ENCODE measurements at regions not wholly inside any gene's neighbourhood (a gene's known extent, or its start where the extent isn't known, plus 50 kb on each side); places are given as distances from the start of the nearest gene placed in this dataset.

DNA sequence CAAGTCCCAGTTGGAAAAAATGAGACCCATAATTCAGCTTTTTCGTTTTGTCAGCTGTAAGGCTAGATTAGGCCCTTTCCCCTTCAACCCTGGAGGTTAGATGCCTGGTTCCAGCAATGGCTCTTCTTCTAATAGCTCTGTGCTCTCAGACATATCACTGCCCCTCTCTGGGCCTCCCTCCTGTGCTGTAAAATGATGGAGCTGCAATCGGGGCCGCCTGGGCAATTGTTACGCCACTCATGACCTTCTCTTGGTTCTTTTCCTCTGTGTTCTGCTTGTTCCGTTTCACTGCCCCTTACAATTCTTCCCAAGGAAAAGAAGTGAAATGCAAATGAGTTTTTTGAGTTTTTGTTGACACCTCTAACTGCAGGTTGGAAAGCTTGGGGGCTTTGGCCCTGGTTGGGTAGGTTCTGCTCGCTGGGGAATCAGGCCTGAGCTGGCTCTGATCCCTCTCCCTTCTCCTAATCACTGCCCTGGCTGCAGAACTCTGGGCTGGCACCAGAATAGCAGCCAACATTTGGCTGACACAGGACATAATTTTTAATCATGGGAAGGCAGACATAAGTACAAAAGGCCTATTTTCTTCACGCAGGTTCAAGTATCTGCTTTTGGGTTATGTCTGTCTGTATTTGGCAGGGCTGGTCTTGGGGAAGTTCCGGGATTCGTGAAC, 110.9 kb downstream of the FOXD1 start:
- DNase-seq: no peak

DNA sequence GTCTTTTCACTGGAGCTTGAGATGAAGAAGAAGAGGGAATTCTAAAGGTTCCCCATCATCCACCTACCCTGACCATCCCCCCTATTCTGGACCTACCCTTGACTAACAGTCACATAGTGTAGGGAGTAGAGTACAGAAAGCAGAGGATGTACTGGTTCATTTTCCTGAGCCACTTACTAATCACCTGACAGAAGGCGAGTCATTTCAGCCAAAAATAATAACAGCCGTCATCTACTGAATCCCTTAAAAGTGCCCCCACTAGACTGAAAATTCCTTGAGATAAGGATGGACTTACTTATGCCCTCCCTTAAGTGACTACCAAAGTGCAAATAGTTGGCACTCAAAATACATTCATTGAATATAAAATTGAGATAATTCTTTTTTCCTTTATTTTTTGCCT, 112.2 kb downstream of the FOXD1 start:
- no peak for DNase-seq

DNA sequence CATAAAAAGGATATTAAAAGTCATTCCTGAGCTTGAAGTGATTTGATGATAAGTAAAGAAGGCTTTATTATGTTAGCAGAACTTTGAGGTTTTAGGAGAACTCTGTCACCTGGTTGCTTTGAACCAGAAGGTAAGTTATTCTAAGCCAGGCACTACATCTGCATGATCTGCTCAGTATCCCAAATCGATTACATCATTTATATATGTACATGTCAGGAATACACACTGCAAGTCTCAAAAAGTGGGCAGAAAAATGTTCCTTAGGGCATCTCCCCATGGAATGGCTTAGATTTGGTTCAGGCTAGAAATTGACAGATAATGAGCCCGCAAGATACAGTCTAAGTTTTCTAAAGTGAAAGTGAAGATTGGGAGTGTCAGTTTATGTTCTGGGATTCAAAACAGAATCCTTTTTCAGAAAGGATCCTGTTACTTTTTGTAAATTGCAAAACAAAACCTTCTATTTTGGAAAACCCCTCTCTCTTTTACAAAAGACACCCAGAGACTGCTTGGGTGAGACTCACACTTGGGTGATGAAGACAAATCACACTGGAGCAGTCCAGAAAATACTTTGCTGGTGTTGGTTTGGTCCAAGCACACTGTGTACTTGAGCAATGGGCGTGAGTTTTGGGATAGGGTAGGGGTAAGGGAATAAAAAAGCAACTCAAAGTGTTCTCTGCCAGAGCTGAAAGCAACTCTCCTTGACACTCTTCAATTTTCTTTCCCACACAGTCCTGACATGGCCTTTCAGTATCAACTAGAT, 114.5 kb downstream of the FOXD1 start:
- DNase-seq: no peak

DNA sequence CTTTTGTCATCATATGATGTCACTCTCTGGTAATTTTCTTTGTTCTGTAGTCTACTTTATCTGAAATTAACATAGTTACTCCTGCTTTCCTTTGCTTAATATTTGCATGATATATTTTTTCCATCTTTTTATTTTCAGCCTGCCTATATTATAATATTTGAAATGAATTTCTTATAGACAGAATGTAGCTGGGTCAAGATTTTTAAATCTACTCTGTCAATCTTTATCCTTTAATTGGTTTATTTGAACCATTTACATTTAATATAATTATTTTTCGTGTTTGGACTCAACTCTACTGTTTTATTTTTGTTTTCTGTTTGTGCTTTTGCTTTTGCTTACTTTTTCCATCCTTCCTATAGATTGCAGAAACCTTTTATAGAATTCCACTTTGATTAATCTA, 118.0 kb downstream of the FOXD1 start:
- DNase-seq: no peak

DNA sequence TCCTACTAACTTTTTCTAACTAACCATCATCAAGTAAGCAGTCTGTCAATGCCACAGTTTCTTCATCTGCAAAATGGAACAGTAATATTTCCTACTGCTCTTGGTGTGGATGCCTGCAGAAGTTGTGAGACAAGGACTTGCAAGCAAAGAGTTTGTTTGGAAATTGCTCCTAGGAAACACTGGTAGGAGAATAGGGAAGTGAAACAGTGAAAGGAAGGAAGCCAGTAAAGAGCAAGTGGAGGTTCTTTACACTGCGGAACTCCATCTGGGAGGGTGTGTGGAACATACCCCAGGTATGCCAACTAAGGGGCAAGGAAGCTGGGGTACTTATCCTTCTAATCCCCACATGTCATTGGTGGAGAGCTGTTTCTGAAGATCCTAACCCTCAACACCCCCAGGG, 119.9 kb downstream of the FOXD1 start:
- no peak for DNase-seq

DNA sequence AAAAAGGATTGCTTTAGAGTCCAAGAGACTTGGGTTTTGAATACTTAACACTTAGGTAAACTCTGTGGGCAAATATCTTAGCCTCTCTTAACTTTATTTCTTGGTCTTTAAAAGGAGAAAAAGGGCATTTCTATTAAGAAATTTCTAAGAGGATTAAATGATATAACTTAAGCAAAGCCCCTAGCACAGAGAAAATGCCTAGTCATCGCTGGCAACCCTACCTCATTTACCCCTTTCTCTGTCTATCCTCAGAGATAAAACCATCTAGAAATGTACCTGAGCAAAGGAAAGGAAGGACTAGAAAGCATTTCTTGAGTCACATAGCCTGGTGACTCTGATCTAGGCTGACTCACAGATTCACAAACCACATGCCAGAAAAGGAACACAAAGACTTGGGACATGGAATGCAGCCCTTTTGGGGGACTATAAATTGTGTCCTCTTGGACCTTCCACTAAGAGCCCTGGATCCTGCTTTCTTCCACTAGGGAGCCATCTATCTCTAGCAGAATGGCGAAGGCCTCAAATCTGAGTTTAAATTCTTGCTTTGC, 120.6 kb downstream of the FOXD1 start:
- no peak for DNase-seq

DNA sequence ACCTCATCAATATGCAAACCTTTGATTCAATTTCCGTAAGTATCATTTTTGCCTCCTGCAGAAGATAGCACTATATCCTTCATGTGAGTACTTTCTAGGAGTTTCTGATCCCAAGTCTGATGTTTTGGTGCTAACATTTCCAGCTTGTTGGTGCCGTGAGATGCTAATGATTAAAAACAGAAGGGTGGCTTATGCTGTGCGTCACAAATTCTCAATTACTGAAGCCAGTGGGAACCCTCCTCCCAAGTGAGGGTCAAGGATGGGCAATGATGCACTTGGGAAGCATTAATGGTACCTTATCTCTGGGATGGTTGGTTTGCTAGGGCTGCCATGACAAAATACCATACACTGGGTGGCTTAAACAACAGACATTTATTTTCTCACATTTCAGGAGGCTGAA, 123.0 kb downstream of the FOXD1 start:
- no peak for DNase-seq

DNA sequence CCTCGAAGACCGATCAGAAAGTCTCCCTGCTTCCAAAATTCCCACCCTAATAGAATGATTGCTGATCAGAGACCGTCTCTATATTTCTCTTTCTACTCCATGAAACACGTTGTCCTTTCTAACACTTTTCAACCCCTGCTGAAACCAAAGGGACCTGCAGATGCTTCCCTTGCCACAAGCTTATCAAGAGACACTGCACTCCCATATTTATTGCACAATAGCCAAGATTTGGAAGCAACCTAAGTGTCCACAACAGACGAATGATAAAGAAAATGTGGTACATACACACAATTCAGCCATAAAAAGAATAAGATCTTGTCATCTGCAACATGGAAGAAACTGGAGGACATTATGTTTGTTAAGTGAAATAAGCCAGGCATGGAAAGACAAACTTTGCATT, 125.1 kb downstream of the FOXD1 start:
- DNase-seq: no peak

DNA sequence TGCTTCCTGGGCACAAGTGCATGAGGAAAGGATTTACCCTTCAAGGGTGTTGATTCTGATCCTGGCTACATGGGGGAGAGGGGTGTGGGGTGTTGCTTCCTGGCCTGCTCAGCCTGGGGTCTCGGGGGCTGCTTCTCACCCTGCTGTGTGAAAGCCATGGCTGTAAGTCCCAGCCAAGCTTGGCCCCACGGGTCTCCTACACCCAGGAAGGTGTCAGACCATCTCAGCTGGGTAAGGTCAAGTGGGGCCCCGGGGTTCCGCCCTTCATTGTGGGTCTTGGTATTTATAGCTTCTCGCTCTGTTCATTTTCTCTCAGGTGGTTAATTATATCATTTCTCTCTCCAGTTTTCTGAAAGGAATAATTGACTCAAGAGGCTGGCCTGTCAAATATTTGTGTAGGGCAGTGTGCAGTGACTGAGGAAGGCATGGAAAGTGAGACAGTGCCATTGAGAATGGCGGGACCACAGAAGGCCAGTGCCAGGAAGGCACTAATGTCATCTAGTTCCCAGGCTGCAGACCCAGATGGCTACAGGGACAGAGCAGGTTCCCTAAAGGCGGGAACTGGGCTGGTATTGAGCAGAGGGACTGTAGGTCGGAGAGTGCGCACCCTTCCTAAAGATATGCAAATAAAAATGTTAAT, 126.0 kb downstream of the FOXD1 start:
- DNase-seq: no peak

DNA sequence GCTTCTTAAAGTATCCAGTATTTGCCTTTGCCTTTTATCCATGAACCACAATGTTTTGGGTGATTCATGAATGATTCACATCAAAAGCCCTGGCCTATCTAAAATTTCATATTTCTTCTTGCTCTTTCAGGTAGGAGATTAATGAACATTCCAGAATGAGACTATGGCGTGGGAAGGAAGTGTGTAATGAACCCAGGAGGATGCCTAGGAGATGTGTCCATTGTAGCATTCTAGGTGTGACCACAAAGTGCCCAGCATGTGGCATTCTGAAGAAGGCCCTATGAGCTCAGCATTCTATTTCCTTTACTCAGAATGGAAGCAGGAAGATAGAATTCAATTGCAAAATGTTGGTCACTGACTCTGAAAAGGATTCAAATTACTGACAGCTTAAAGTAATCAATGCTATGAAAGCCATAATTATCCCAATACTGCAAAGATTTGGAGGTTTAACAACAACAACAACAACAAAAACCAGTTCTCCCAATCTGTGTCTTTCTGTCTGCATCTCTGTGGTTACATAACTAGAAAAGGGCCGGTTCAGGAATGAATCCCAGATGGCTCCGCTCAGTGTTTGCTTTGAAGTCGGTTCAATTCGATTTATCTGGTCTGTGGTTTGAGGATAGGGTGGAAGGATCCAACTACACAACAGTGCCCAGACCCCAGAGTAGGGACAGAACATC, 126.7 kb downstream of the FOXD1 start:
- DNase-seq: no peak

DNA sequence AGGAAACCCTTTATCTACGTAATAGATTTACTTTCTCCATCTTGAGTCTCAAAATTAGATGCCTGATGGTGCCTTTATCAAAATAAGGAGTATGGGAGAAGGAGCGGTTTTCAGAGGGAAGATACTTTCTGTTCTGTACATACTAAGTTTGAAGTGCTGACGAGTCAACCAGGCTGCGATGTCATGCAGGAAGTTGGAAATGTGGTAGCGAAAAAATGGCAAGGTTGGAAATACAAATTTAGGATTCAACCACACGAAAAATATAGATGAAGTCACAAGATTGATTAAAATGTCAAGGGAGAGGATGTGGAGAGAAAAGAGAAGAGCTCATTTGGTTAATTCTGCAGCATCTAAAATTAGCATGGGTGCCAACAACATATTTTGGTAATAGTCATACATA, 129.5 kb downstream of the FOXD1 start:
- no peak for DNase-seq

DNA sequence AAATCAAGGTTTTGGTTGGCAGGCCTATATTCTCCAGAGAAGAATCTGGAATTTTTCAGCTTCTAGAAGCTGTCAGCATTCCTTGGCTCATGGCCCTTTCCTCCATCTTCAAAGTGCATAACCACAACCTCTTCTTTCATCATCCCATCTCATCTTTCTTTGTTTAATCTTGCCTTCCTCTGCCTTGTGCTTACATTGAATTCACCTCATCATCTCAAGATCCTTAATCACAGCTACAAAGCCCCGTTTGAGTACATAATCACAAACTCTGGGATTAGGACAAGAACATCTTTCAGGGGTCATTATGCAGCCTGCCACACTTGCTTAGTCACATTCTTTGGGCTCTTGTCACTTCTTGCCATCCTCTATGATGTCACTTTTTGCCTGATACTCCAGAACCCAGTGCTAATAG, 130.3 kb downstream of the FOXD1 start:
- no peak for DNase-seq

DNA sequence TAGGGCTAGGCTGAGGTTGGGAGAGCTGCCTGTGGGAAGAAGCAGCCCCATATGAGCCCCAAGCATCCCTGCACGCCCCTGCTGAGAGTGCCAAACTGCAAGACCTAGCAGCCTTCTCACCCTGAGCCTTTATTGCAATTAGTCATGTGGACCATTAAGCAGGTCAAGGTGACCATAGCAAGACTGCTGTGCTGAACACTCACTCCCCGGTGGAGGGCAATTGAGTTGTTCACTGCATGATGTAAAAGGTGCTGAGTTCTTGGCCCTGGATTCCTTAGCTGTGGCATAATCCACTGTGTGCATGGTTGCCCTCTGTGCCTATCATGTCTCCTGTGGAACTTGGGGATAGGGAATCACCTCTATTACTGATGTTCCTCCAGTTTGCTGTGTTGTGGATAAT, 131.1 kb downstream of the FOXD1 start:
- no peak for DNase-seq

DNA sequence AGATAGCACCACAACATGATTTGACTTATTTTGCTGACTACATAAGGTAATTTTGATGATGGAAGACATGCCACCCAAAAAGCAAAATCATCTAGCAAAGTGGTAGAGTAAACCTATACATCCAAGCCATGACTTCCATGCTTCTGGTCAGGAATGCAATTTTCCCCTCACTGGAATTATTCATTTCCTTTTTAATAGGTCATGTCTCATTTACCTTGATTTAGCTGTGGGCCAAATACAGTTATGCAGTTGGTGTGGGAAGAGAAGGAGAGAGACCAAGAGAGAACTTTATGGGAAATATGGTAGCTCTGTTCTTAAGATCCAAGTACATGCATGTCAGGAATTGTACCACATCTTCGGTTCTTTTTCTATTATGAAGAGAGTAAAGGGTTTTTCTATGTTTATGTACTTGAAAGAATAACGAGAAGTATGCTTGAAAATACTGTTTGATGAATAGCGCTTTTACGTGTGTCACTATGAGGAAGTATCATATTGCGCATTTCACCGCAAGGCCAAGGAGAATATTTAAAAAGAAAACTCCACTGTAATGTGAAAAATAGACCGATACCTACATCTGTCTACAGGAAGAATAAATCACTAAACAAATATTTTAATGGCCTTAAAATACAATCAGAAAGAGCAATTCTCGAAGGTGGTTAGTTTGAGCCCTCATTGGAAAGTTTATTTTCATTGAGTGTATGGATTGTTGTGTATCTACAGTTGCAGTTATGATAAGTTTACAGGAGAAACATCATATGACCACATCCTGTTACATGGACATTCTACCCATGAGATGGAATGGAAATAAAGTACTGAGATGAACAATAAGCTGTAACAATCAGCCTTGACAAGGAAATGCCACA, 134.0 kb downstream of the FOXD1 start:
- DNase-seq: no peak

DNA sequence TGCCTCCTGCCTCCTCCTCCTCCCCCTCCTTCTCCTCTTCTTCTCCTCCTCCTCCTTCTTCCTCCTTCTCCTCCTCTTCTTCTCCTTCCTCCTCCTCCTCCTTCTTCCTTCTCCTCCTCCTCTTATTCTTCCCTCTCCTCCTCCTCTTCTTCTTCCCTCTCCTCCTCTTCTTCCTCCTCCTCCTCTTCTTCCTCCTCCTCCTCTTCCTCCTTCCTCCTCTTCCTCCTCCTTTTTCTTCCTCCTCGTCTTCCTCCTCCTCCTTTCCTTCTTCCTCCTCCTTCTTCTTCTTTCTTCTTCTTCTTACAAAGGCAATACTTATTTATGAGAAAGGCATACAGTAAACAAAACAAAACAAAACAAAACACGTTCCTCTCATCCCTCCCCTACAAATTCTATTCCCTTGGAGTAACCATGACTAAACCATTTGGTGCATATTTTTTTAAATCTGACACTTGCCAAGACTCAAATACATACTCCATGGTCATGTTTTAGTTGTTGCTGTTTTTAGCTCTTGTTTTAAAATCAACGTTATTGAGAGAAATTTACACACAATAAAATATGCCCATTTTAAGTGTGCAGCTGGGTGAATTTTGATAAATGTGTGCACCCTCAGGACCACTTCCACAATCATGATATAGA, 135.6 kb downstream of the FOXD1 start:
- no peak for DNase-seq

DNA sequence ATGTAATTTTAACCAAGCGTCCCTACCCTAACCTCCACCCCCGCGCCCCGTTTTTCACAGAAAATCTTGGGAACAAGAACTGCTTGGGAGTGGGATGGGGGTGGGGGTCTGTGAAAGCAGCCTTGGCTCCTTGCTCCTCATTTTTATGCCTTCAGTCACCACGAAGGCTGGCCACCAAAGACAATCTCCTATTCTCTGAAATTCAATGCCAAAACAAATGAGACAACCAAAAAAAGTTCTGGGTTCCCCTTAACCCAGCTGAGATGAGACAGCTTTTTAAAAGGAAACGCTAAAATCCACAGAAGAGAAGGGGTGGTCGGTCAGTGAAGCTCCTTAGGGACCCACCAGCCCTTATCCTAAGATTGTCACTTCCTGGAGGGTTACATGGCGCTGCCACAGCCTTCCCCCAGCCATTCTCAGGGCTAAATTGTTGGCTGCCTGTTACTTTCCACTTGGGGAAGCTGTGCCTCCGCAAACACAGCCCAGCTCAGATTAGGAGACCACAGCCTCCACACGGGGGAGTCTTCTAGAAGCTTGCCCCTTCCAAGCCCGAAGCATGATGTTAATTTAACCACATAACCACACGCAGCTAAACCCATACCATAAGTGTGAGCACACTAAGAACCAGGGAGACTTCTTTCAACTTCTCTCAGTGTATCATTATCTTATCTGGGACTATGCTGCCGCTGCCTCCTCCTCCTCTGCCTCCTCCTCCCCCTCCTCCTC, 136.3 kb downstream of the FOXD1 start:
- DNase-seq: no peak

DNA sequence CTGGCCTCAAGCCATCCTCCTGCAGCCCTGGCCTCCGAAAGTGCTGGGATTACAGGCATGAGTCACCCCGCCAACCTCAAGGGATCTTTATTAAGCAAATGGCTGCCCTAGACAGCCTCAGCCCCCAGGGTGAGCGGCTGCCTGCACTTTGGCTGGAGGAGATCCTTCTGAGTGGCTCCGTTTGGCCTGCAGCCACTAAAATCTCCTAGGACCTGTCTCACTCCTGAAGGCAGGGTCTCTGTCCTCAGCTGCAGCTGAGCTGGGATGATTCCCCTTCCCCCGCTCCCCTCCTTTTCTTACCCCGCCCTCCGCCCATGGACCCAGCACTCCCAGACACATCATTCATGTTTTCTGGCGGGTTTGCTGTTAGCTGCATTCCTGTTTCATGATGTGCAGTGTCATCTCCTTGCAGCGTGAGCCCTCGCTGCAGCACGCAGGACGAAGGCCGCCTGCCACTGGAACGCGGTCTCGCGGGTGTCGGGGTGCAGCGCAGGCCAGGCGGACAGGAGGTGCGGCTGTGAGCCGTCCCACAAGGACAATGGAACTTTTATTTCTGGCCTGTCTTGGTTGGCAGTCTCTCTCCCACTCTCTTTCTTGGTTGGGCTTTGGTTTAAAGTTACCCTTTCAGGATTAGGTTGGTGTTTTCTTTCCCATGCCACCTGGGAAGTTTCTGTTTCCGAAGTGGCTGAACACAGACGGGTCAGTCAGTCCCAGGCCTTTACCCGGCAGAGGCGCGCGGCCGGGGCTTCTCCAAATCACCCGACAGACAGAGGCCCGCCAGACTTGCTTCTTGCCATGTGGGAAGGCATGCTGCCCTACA, 137.1 kb downstream of the FOXD1 start:
- no peak for DNase-seq

DNA sequence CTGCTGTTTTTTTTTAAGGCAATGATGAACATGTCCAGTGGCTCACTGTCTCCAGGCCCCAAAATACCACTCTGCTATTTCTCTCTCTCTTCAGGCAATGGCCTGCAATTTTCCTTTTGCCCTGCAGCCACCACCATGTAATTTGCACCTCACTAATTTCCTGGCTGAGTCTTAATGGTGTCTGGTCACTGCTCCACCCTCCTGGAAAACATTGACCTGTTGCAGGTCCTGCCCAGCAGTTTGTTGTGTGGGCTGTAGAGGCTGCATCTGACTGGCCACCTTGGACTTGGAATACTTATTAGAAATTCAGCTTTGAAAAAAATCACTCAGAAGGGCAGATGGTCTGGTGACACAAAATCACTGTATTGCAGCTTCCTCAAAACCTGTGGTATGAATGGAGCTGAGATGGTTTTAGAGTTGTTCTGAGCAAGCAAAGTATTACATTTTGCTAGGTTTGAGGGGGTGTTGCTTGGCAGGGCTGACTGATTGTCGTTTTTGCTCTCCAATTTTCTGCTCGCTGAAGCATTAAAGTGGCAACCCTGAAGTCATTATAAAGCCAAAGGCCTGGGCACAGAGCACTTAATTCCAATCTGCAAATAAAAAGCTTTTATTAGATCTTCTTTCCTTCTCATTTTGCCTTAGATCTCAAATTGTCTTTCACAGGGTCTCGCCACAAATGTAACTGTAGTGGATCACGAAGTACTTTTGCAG, 134.8 kb downstream of the TMEM174 start:
- no peak for DNase-seq

DNA sequence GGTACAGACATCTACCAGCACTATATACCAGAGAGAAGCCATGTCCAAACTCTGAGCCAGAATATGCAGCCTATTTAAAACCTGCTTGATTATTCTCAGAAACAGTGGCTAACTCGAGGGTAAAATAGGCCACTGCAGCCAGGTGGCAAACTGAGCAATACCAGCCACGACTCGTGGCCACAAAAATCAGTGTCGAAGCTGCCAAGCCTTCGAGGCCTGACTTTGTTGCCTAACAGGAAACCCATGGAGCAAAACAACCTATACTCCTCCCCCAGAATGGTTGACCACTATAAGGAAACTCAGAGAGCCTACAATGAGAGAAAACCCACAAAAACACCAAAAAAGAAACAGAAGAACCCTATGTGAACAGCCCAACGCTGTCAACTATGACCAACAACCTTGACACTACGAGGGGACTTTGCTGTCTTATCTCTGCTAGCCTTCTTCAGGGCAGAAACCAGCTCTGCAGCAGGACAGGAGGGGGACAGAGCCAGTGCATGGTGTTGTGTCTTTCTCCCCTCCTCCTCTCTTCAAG, 133.8 kb downstream of the TMEM174 start:
- DNase-seq: no peak

Measured in activated CD4-positive, alpha-beta T cell treated with anti-CD3 and anti-CD28 coated beads, Interleukin-2, Interleukin-6, amounts not matched to agents 100 ng/mL and 50 ng/mL, durations not matched to agents 16 hours and 8 hours (primary cell).